Parathyroid adenoma (tissue), 2 donors: ENCODE measurements at regions not wholly inside any gene's neighbourhood (a gene's known extent, or its start where the extent isn't known, plus 50 kb on each side); places are given as distances from the start of the nearest gene placed in this dataset.

Source experiments
- H2AFZ ChIP-seq: fragments of 300-600 bp; sonication (generic); one replicate; pipeline ENCODE4 v1.7.0; 2017; ENCODE audit warnings: antibody characterized with exemption, mild to moderate bottlenecking
- H3K27ac ChIP-seq: fragments of 300-600 bp; sonication (generic); one replicate; pipeline ENCODE4 v1.7.0; 2017
- H3K27me3 ChIP-seq: fragments of 300-600 bp; sonication (generic); one replicate; pipeline ENCODE4 v1.7.0; 2017; ENCODE audit warnings: low read length; ENCODE audit not compliant: control insufficient read depth, insufficient read depth
- H3K36me3 ChIP-seq: fragments of 300-600 bp; sonication (generic); one replicate; pipeline ENCODE4 v1.7.0; 2017; ENCODE audit warnings: low read length; ENCODE audit not compliant: control insufficient read depth, insufficient read depth
- H3K4me1 ChIP-seq: fragments of 300-600 bp; sonication (generic); one replicate; pipeline ENCODE4 v1.7.0; 2017; ENCODE audit warnings: control low read depth
- H3K4me2 ChIP-seq: fragments of 300-600 bp; sonication (generic); one replicate; pipeline ENCODE4 v1.7.0; 2017; ENCODE audit warnings: low read length
- H3K4me3 ChIP-seq: fragments of 300-600 bp; sonication (generic); one replicate; pipeline ENCODE4 v1.7.0; 2017; ENCODE audit warnings: low read depth, low read length
- H3K79me2 ChIP-seq: fragments of 300-600 bp; sonication (generic); one replicate; pipeline ENCODE4 v1.7.0; 2017; ENCODE audit warnings: control low read depth
- H3K9ac ChIP-seq: fragments of 300-600 bp; sonication (generic); one replicate; pipeline ENCODE4 v1.7.0; 2017; ENCODE audit warnings: mild to moderate bottlenecking
- H3K9me3 ChIP-seq: fragments of 300-600 bp; sonication (generic); one replicate; pipeline ENCODE4 v1.7.0; 2017; ENCODE audit warnings: low read length; ENCODE audit not compliant: control insufficient read depth
- TF ChIP-seq, protein P1 (sequence below): fragments of 300-600 bp; sonication (generic); IDR thresholded peaks from one replicate; pipeline ENCODE4 v1.7.0; 2017; ENCODE audit warnings: antibody characterized with exemption, mild to moderate bottlenecking
- donor health status: primary hyperparathyroidism.

DNA sequence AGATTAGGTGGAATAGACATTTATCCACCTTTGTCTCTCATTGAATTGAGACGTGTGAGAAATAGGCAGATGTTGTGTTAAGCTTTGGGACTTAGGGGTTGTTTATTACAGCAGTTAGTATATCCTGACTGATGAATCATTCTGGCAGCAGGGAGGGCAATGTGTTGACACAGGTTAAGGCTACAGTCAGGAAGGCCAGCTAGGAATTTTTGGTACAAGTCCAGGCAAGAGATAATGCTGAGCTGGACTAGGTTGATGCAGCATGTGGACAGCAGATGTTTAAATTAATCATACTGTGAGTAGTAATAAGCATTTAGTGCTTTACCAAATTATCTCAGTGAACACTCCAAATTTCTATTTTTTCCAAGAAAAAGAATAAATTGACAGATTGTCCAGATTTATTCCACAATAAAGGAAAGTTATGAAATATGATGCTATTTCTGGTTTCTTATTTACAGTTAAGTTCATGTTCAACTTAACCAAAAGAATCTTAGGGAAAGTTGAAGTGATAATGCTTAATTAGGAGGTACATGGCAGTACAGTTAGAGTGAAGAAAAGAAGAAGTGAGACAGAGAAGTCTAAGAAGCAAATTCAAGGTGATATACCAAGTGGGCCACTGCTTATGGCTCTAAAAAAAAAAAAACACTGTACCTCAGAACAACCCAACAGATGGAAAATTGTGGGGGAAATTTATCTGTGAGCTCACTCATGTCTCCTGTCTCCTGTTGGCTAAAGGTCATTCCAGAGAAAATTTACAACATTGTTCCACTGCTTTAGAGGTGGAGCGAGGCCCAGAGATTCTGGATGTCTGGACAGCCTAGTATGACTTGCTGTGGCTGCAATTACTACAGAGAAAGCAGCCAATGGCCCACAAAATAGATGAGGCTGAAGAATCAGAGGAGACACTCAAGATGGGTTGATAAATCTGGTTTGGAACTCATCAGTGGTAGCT, 102.7 kb upstream of the C21orf91 start:
- H3K27me3 ChIP-seq: no peaks in the 10 kb centered on the region
- no peaks in the 10 kb centered on the region for H3K79me2 ChIP-seq
- H3K36me3 ChIP-seq: no peaks in the 10 kb centered on the region
- TF ChIP-seq, protein P1, sequence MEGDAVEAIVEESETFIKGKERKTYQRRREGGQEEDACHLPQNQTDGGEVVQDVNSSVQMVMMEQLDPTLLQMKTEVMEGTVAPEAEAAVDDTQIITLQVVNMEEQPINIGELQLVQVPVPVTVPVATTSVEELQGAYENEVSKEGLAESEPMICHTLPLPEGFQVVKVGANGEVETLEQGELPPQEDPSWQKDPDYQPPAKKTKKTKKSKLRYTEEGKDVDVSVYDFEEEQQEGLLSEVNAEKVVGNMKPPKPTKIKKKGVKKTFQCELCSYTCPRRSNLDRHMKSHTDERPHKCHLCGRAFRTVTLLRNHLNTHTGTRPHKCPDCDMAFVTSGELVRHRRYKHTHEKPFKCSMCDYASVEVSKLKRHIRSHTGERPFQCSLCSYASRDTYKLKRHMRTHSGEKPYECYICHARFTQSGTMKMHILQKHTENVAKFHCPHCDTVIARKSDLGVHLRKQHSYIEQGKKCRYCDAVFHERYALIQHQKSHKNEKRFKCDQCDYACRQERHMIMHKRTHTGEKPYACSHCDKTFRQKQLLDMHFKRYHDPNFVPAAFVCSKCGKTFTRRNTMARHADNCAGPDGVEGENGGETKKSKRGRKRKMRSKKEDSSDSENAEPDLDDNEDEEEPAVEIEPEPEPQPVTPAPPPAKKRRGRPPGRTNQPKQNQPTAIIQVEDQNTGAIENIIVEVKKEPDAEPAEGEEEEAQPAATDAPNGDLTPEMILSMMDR: no peak
- H3K4me2 ChIP-seq: no peak overlapping the region
- H3K27ac ChIP-seq: no peak overlapping the region
- H3K4me3 ChIP-seq: no peak overlapping the region
- H3K9ac ChIP-seq: no peak overlapping the region
- H3K4me1 ChIP-seq: no peaks in the 10 kb centered on the region
- H2AFZ ChIP-seq: no peak overlapping the region
- no peaks in the 10 kb centered on the region for H3K9me3 ChIP-seq

DNA sequence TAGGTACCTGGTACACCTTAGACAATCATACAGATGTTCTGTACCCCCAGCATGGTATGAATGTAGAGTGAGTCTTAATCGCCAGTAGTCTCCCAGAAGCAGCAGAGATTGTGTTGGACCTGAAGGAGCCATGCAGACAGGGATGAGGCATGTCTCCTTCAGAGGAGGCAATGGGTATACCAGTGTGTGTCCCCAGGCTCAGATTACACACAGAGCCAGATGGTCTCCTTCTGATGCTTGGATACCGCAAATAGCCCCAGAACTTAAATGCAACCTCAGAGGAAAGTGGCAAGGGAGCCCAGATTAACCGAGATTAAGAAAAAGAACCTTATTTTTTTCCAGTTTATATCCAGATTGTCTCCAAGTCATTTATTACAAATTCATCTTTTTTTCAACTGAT, 96.8 kb upstream of the C21orf91 start:
- Histone ChIP-seq H3K9me3 (no peaks in the 10 kb centered on the region), H3K9ac (no peak overlapping the region), H3K27me3 (no peaks in the 10 kb centered on the region), H3K4me3 (no peak overlapping the region), H3K4me1 (no peaks in the 10 kb centered on the region), H2AFZ (no peak overlapping the region), H3K4me2 (no peak overlapping the region), H3K27ac (no peak overlapping the region), H3K79me2 (no peaks in the 10 kb centered on the region), H3K36me3 (no peaks in the 10 kb centered on the region)
- TF ChIP-seq, protein P1: no peak

DNA sequence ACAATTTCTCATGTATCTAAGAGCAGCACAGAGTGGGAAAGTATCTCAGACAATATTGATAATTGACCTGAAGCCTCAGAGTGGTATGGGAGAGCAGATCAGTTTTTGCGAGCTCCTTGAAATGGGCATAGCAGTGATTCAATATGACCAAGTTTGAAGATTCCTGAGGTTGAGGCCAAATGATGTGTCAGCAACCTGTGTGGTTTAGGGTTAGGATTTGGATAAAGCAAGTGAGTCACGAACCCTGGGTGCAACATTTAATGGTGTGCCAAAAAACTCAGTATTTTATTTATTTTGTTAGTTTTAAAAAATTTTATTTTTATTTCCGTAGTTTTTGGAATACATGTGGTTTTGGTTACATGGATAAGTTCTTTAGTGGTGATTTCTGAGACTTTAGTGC, 92.5 kb upstream of the C21orf91 start:
- Histone ChIP-seq H3K36me3 (no peaks in the 10 kb centered on the region), H3K9ac (no peak overlapping the region), H3K79me2 (no peaks in the 10 kb centered on the region), H2AFZ (no peak overlapping the region), H3K4me2 (no peak overlapping the region), H3K9me3 (no peaks in the 10 kb centered on the region), H3K4me1 (no peaks in the 10 kb centered on the region), H3K27ac (no peak overlapping the region), H3K27me3 (no peaks in the 10 kb centered on the region), H3K4me3 (no peak overlapping the region)
- TF ChIP-seq, protein P1: no peak

DNA sequence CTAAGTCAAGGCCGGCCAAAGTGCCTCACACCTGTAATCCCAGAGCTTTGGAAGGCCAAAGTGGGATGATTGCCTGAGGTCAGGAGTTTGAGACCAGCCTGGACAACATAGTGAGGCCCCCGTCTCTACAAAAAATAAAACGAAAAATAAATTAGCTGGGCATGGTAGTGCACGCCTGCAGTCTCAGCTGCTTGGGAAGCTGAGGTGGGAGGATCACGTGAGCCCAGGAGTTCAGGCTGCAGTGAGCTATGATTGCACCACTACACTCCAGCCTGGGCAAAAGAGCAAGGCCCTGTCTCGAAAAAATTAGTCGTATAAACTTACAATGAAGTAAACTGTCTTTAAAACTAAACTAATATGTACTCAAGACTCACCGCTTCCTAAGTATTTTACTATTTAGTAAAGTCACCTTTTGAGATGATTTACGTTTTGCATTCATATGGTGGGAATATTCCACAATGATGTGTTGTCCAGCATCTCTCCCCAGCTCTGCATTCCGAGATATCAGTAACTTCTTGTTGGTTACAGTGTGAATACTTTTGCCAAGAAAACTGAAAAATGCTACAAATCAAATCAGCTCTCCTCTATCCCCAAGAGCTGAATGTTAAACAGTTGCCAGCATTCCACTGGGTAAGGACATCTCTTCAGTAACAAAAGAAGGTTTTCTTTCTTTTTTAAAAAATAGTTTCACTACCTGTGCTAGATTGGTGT, 84.9 kb upstream of the C21orf91 start:
- no peaks in the 10 kb centered on the region for H3K79me2 ChIP-seq
- no peak overlapping the region for H3K27ac ChIP-seq
- H3K9ac ChIP-seq: no peak overlapping the region
- TF ChIP-seq, protein P1: no peak
- H3K4me2 ChIP-seq: no peak overlapping the region
- no peaks in the 10 kb centered on the region for H3K4me1 ChIP-seq
- no peak overlapping the region for H3K4me3 ChIP-seq
- no peaks in the 10 kb centered on the region for H3K27me3 ChIP-seq
- no peak overlapping the region for H2AFZ ChIP-seq
- no peaks in the 10 kb centered on the region for H3K36me3 ChIP-seq
- no peaks in the 10 kb centered on the region for H3K9me3 ChIP-seq
